HG02884 (cell line): ENCODE measurements at regions not wholly inside any gene's neighbourhood (a gene's known extent, or its start where the extent isn't known, plus 50 kb on each side); places are given as distances from the start of the nearest gene placed in this dataset.

Source experiments
- ATAC-seq: cut with Tn5 transposase; IDR thresholded peaks from one replicate; pipeline ENCODE4 v1.9.1; 2021; ENCODE audit warnings: mild to moderate bottlenecking, moderate library complexity; ENCODE audit not compliant: unreplicated experiment

DNA sequence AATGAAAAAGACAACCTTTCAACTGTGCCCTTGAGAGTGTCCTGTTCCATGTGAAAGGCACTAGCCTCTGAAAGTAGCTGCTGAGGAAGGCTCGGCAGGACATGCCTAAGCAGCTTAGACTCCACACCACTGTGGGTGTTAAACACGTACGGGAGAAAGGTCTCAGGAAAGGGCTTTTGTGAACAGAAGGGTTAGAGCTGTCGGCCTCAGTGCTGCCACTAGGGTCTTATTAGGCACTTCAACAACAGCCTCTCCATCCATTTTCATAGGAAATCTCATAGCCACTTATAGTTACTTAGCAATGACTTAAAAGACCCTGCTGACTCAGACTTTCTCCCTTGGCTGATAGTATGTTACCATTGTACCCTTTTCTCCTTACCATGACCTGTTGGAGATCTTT lies 662.8 kb downstream of the TBC1D32 start:
- no peak for ATAC-seq

GRCh38 chr6:120652506-120652905 lies 681.8 kb downstream of the TBC1D32 start:
- no peak for ATAC-seq

DNA sequence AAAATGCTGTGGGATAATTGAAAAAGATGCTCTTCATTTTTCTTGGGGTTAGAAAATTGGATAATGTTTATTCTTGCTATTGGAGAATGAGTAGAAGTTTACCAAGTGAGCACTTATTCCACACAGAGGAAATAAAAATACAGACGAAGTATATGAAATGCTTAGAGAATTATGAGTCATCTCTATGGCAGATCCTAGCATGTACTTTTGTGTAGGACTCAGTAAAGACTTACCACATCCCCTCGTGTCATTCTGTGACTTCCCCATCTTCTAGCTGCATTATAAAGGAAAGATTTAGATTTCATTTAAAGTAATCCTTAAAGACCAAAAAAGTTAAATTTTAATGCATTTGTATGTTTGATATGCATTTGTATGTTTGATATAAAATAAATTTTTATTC lies 685.6 kb downstream of the TBC1D32 start:
- ATAC-seq = no peak

- ATAC-seq = no peak
Measured at GRCh38 chr6:120646101-120646500, 688.2 kb downstream of the TBC1D32 start.

- ATAC-seq = no peak
Measured at GRCh38 chr6:120632975-120633374, 701.3 kb downstream of the TBC1D32 start.

- ATAC-seq = no peak
Measured at GRCh38 chr6:120627612-120628011, 706.7 kb downstream of the TBC1D32 start.

GRCh38 chr6:120622127-120622631 lies 712.1 kb downstream of the TBC1D32 start:
- no peak for ATAC-seq

DNA sequence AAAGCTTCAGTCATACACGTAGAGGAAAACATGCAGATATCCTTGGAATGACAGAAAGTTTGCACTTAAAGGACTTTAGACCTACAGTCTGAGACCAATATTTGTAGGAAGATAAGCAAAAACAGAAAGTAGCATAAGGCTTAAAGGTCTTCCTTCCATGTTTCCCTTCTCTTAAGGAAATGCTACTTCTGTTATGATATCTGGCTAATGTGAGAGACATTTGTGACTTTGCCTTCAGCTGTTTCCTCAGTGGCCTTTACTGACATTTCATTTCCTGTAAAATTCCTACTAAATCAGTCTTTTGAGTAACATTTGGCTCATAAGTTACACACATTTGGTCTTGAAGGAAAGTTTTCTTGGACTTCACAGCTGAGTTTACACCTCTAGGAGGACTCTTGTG lies 713.4 kb downstream of the TBC1D32 start:
- no peak for ATAC-seq

GRCh38 chr6:120615238-120615637 lies 719.0 kb downstream of the TBC1D32 start:
- ATAC-seq = no peak

DNA sequence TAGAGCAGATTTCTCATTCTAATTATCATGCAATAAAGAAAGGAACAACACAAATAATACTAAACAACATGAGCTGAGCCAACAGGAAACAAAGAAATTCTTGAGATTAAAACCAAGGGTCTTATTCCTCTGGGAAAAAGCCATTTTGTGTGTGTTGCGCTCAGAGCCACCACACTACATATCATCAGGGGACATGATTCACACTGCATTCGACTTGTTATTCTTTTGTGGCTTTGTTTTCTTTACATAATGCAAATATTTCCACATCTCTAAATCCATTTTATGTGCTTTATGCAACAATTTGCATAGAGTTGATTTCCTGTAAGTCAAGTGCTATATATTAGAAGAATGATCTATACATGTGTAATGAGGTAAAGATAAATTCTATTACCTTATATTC lies 719.6 kb downstream of the TBC1D32 start:
- ATAC-seq = no peak

- ATAC-seq = no peak
Measured at GRCh38 chr6:120608826-120609225, 725.5 kb downstream of the TBC1D32 start.

DNA sequence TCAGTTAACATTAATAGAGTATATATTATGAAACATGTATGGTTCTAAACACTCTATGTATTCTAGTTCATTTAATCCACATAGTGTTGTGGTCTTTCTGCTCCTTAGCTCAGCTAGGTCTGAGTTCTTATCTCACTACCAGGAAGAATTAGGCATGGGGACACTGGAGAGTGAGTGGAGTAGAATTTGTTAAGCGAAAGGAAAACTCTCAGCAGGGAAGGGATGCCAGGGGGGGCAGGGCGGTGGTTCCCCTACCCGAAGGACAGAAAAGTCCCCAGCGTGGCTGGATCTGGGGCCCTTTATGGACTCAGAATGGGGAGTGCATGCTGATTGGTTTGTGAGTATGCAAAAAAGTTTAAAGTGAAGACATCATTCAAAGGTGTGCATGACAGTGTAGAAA lies 727.5 kb downstream of the TBC1D32 start:
- ATAC-seq = no peak

DNA sequence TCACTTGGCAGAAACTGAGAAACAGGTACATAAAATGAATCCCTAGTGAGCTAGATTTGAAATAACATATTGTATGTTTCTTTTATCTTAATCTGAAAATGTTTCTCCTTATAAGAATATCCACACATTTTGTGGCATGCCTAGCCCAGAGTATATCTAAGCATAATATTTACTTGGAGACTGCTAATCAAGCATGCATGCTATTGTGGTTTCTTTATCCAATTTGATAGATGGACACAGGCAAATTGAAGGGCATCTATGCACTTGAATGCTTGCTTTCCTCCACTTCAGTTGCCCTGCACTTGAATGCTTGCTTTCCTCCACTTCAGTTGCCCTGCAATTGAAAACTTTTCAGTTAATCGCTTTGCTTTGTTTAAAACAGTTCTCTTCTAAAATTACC lies 729.8 kb downstream of the TBC1D32 start:
- ATAC-seq = no peak

DNA sequence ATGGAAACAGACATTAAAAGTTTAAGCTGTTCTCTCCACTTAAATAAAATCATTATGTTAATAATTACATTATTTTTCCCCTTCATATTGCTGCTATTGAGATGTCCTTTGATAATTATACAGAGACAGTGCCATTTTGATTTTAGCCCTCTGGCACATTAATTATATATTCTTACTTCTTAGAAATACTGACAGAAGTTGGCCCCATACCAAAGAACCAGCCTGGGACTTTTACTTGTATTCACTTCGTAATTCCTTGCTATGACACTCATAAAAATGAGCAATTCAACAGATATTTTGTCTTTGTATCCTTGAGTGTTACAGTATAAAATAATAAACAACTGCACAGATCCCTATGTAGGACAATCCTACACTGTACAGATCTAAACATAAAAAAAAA lies 743.7 kb downstream of the TBC1D32 start:
- ATAC-seq = no peak

DNA sequence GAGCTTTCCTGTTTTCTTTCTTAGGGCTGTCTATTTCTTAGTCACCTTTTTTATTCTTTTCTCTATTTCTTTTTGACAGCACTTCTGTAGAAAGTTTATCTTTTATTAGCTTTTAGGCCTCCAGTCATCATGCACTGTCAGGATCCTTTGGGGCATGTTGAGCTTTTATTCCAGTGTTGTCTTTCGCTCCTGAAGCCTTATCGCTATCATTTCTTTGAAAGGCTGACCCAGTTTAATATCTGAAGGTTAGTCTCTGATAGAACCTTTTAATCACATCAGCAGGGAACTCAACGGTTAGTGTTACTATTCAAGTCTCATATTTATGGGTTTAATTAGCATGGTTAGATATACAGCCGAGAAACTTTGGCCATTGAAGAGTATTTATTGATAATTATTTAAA lies 745.9 kb downstream of the TBC1D32 start:
- no peak for ATAC-seq

GRCh38 chr6:120587381-120587780 lies 746.9 kb downstream of the TBC1D32 start:
- no peak for ATAC-seq

DNA sequence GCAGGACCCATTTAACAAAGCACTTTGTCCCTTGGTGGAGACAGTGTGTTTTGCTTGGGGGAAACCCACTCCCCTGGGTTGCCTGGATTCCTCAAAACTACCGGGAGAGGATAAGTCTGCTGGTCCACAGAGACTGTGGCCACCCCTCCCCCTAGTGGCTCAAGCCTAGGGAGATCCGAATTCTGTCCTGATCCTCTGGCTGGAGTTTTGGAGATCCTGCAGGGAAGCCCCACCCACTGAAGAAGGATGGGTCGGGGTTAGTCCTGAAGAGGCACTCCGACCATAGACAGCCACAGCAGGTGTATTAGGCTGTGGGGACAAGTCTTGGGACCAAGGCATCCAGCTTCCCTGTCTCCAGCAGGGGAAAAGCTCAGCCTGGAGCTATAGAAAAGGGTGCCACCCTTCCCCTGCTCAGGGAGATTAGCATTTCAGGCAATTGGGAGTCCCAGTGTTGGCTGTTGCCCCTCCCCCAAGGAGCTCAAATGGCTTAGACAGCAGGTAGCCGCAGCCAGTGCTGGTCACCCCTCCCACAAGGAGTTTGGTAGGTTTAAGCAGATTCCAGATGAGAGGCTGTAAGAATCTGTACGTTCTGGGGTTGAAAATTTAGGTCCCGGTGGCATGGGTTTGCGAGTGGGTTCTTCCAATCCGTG lies 750.0 kb downstream of the TBC1D32 start:
- no peak for ATAC-seq

DNA sequence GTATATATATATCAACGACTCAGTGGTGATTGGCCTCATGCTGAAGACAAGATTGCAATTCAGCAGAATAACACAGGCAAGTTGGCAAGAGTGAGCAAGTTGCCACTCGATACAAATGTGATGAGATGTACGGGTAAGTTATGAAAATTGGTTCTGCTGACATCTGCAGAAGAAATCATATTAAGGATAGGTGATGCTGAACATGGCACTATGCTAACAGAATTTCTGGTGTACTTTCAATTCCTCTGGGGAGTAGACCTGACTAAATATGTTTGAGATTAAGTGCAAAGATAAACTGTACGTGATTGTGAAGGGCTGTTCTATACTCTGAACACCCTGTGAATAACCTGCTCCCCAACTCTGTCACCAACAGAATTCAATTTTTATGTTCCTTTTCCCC lies 758.2 kb downstream of the TBC1D32 start:
- ATAC-seq = no peak

DNA sequence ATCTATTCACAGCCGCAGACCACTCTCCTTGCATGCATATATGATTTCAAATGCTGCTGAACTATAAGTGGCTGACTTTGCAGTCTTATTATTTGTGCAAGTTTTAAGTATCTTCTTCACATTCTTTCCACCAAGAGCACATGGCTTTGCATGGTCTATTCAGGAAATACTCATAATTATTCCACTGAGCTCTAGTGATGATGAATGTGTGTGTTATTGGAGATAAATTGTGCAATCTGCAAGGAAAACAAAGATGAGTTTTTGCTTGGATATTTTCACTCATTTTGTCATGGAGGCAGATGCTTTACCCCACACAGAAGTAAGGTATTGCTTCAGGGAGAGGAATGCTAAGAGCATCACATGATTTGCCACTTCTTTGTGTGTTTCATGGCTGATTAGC lies 764.6 kb downstream of the TBC1D32 start:
- no peak for ATAC-seq

DNA sequence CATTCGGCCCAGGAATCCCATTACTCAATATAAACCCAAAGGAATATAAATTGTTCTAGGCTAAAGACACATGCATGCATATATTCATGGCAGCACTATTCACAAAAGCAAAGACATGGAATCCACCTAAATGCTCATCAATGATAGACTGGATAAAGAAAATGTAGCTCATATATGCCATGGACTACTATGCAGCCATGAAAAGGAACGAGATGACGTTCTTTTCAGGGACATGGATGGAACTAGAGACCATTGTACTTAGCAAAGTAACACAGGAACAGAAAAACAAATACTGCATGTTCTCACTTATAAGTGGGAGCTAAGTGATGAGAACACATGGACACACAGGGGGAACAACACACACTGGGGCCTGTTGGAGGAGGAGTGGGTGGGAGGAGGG lies 769.5 kb downstream of the TBC1D32 start:
- no peak for ATAC-seq

- no peak for ATAC-seq
Measured at GRCh38 chr6:120558294-120558693, 776.0 kb downstream of the TBC1D32 start.

GRCh38 chr6:120557554-120557953 lies 776.7 kb downstream of the TBC1D32 start:
- ATAC-seq = no peak

GRCh38 chr6:120556491-120556890 lies 777.8 kb downstream of the TBC1D32 start:
- no peak for ATAC-seq
